GM21528 (cell line): ENCODE measurements at regions not wholly inside any gene's neighbourhood (a gene's known extent, or its start where the extent isn't known, plus 50 kb on each side); places are given as distances from the start of the nearest gene placed in this dataset.

Experiments used
- ATAC-seq: cut with Tn5 transposase; IDR thresholded peaks from one replicate; pipeline ENCODE4 v1.9.1; 2021; ENCODE audit warnings: mild to moderate bottlenecking, moderate library complexity; ENCODE audit not compliant: unreplicated experiment, low FRiP score

DNA sequence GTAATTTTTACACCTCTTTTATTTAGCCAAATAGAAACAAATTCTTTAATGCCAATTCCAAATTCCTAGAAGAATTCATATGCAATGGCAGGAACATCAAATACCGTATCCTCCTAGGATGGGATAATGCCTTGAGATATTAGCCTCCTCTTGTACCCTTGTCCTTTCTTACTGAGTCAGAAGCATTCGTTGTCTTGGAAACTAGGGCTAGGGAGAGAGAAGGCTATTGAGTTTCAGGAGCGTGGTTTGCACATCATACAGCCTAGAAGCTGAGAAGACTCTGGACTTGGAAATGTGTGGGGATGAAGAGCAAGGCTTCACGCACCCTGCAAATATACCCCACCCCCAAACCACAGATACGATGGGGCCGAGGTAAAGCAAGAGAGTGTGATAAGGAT is 300.7 kb downstream of the SP3 start:
- ATAC-seq, result no peak

DNA sequence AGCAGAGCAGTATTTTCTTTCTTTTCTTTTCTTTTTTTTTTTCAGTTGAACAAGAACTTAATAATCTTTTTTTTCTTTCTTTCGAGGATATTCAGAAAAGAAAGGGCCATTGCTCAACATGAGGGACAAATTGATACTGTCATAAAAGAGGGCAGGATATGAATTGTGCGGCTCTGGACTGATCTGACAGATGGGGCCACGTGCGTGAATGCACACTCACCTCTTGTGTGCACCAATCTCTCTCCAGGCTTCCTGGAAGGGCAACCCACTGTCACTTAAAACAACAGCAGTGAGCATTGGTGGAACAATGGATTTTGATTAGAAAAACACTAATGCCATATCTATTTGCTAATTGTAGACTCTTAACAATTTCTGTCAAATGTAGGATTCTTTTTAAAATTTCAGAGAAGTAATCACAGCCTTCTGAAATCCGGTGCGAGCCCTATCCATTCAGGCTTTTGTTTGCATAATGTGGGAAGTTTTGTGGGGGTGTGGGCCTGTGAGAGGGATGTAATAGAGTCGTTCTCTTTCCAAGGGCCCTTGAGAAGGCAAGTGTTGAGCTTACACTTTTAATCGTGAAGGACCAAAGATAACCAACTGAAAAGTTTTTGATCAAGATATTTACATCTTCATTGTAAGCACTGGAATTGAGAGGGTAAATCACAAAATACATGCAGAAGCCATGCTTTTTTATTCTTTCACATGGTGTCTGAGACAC is 298.8 kb downstream of the SP3 start:
- no peak for ATAC-seq

DNA sequence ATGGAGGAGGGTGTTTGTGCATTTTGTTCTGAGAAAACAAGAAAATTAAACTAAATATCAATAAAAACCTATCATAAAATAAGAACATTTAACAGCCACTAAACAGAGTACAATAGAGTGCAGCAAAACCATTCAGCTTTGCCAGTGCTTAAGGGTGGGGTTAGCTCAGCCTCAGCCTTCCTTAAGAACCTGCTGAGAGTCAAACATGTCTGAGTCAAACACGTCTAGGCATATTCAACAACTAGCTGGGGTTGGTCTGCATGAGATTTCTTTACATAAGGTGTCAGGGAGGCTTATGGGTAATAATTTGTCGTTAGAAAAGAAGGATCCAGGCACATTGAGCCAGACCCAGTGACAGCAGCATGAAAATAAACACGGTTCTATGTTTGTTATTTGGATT is 298.2 kb downstream of the SP3 start:
- ATAC-seq, result no peak

DNA sequence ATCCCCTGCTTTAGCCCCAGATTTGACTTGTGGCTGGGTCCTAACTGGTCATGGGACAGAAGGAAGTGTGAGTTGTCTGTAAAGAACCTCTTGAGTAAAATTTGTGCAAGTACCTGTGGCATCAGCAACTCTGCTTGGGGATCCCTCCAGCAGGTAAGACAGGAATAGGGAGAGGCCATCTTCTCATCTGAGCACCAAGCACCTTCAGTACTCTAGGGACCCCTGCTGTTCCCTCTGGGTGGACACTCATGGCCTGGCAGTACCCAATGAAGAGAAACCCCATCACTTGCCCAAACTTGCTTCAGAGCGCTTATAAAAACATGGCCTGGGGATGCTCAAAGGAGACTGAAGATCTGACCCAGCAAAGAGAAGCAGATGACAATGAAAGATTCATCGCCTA is 297.8 kb downstream of the SP3 start:
- ATAC-seq, result no peak

DNA sequence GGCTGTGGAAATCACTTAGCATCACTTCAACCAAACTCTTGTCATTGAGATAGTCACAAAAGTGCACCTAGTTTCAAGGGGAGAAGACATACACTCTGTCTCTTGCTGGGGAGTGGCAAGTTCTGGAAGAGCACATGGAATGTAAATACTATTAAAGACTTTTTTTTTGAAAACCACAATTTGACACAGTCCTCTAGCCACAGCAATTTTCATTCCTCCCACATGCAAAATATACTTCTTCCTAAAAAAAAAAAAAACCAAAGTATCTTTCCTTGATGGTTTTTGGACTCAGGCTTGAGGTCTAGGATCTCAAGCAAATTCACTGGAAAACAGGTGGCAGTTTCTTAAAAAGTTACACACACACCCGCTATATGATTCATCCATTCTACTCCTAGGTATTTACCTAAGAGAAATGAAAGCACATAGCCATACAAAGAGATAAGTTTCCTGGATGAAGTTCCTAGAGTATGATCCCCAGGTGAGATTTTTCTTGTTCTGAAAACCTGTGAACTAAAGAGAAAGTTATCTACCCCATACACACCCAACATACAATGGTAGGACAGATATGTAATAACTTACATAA is 295.8 kb downstream of the SP3 start:
- no peak for ATAC-seq

DNA sequence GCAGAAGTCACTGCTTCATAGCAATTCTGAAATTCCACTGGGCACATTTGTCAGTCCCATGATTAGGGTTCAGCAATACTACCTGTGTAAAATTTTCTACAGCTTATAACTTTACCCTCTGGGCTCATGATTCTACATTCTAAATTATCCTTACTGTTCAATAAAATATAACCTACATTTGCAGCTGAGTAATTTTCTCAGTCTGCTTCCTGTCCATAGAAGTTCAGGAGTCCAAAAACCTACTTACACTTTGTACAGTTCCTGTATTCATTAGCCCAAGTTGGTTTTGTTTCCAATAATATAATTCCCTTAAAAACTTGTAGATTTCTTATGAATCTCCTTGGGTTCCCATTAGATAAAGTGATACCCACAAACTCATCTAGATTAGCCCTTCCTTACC is 295.3 kb downstream of the SP3 start:
- no peak for ATAC-seq

DNA sequence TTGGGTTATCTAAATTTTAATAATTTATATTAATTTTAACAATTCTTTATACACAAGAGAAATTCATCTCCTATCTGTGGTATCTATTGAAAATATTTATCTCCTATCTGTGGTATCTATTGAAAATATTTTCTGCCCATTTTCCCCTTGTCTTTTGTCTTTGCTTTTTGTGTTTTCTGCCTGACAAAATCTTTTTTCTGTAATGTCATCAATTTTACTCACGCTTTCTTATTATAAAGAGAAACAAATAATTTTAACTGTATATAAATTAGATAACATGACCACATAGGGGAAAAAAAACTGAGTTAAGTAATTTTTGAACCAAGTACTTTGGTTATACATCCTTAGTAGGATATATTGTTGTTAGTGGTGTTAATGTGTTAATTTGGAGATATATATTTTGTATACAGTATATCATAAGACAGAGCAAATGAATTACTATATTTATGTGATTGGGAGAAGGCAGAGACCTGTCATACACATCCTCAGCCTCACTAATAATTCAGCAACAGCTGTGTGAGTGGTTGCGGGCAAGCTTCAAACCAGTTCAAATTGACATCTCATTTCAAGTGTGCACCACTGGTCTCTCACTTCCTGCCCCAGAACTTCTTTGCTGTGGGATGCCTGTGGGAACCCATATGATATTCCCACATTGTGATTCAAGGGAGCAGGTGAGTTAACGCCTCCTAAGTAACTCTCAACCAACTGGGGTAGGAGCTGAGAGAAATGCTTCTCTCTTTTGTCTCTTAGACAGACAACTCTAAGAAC is 292.4 kb downstream of the SP3 start:
- no peak for ATAC-seq

DNA sequence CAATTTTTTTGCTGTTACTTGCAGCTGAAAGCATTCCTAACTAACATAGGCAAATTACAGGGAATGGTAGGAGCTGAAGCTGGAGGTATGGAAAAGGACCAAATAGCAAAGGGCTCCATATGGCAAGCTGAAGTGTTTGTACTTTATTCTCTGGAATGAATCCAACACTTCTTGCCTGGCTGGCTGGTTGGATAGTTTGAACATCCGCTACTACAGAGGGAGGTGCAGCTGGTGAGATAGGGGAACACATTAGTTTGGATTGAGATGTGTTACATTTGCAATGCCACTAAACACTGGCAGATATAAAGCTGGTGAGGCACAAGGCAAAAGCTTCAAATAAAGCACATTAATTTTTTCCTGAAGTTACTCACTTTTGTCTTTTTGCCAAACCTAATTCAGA is 291.5 kb downstream of the SP3 start:
- no peak for ATAC-seq

DNA sequence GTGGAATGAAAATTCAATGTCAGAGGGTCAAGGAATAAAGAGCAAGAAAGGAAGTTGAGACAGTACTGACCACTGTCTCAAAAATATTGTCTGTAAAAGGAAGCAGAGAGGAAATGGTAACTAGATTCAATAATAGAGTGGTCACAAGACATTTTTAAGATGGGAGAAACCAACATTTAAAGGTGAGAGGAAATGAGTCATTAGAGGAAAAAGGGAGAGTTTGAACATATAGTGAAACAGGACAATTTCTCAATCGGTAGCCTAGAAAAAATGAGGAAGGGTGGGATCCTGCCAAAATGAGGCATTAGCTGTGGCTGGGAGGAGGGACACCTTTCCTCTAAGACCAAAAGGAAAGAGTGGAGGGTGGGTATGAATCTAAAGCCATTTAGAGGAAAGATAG is 288.5 kb downstream of the SP3 start:
- ATAC-seq, result no peak

DNA sequence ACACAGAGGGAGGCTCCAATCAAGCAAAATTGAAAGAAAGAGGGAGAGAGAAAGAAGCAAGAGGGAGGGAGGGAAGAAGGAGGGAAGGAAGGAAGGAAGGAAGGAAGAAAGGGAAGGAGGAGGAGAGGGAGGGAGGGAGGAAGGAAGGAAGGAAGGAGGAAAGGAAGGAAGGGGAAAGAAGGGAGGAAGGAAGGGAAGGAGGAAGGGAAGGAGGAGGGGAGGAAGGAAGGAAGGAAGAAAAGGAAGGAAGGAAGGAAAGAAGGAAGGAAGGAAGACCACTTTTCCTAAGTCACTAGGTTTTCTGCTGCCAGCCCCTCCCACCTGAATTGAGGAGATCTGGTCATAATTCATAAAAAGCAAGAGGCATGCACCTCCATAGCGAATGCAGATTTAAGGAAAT is 287.0 kb downstream of the SP3 start:
- no peak for ATAC-seq

DNA sequence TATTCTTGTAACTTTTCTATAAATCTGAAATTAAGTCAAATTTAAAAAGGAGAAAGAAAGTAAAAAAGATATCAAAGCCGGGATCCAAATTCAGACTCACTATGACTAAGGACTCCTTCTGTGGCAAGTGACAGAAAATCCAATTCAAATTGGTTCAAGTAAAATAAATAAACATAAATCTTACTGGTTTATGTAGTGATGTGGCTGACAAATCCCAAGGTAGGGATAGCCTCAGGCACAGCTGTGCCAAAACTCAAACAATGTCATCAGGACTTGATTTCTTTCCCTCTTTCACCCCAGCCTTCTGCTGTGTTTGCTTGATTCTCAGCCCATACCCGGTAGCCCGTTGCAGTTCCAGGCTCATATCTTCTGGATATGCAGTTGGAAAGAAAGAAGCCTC is 284.6 kb downstream of the SP3 start:
- no peak for ATAC-seq

DNA sequence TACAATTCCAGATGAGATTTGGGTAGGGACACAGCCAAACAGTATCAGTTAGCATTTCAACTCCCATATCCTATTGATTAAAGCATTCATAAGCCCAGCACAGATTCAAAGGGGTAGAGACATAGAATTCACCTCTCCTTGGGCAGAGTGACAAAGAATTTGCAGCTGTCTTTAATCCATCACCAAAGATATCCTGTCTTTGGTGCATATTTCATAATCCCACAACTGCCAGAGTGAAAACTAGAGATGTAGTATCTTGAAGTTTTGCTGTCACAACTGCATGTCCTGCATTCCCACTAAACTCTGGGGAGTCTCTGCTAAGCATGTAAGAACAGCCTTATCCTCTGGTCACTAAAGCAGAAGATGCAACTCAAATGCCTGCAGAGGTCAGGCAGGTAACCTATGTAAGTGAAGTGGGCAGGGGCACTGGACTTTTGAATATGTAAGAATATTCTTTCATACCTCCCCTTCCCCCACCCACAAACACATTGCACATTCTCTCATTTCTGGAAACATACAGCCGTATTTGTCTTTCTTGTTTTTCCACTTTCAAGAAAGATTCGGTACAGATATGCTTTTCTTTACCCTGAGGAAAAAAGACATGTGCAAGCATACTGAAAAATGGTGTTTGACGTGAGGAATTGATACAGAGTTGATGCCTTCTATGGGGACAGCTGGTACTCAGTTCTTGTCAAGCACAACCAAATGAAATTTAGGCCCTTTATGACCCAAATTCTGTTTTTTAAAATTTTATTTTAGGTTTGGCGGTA is 283.1 kb downstream of the SP3 start:
- ATAC-seq, result no peak

DNA sequence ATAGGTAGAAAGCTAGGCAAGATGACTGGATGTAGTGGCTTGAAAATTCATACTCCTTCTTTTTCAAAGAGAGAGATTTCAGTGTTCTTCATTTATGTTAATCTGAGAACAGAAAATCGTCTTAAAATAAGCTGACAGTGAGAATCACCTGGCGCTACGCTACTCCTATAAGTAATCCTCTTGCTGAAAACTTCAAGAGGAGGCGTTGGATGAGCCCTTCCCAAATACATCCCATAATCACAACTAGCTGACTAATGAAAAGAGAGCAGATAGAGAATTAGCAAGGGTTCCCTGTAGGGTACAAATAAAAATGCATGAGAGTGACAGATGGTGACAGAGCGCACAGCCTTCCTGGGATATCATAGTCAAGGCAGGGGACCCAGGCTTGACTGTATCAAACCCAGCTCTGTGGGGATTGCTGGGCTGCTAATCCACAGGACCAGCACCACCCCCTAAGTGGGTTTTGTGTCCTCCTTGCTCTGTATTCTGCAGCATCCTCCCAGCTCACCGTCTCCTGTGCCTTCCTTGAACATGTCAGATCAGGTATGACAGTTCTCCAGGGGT is 280.2 kb downstream of the SP3 start:
- ATAC-seq, result no peak

DNA sequence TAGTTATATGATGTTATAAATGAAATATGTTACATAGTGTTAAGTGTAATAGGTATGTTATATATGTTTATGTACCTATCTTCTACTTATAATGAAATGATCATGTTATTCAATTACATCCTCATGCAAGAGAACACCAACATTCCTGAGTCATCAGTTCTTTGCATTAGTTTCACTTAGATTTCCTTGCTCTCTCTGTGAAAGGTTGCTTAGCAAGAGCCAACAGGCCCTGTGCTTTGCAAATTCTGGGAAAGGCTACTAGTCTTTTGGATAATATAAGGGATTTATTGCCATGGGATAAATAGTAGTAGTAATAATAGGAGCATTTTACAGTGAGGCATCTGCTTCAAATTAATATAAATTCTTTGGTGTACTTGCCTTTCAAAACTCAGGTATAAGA is 274.8 kb downstream of the SP3 start:
- no peak for ATAC-seq

DNA sequence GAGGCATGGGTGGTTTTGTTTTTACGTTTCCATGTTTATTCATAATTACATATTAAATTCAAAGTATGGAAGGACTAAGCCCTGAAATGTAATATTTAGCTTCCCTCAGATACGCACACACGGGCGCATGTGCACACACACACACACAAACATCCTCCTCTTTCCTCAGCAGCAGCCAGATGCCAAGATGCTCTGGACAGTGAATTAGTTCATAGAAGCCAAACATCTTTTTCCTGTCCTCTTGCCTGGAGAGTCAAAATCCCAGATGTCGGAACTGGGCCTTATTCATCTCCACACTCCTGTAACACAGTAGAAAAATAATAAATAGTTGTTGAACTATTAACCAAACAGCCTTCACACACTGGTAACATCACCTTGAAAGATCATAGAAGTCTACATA is 273.1 kb downstream of the SP3 start:
- no peak for ATAC-seq

DNA sequence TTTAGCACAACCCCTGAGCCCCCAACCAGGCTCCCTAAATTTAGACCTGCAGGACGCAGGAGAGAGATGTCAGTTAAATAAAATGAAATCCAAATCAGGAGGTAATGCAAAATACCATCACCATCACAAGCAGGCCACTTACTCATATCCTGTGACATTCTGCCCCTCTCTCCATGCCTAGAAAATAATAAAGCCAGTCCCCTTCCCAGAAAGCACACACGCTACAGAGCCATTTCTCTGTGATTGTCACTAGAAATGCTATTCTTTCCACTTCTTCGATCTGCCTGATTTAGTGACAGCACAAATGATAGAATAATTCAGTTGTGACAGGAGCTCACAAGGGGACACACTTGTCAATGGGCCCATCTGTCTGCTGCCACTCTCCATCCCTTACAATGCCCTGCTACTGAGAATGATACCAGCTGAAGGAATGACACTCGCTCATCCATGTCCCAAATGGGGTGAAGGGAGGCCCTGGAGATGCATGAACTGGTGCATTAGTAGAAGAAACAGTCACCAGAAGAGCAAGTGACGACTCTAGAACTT is 272.1 kb downstream of the SP3 start:
- ATAC-seq, result no peak

DNA sequence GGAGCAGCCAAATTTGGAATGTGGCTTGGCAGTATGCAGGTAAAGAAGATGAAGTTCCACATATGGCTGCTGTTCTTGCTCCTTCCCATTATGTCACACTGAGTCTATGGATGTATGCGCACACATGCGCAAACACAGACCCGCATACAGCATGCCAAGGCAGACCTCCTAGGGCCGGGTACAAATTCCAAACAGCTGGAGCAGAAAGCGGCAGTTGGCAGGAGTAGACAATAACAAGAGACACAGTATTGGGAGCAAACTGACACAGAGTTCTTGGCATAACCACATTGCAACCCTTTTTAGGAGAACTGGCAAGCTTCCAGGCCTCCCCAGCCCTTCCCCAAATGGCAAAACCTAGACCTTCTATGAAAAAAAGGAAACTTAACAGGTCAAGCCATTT is 268.9 kb downstream of the SP3 start:
- no peak for ATAC-seq

DNA sequence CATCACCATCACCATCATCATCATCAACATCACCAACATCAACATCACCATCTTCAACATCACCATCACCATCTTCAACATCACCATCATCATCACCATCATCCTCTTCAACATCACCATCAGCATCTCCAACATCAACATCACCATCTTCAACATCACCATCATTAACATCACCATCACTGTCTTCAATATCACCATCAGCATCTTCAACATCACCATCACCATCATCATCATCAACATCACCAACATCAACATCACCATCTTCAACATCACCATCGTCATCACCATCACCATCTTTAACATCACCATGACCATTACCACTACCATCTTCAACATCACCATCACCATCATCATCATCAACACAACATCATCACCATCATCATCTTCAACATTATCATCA is 267.2 kb downstream of the SP3 start:
- ATAC-seq, result no peak

DNA sequence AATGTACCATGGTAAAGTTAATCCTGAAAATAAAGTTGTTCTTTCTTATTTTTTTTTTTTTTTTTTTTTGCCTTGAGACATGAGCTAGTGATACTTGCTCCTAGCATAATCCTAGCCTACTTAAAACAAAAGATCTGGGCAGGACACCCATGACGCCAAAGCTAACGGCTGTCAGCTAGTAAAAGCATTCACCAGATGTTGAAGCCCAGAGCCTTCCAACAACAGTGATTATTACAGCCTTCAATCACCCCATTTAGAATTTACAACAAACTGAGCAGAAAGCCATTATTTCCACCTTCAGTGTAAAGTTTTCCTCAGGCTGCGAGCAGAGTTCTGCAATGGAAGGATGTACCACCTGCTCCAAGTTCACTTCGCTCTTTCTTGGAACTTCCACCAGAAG is 259.5 kb downstream of the SP3 start:
- ATAC-seq, result no peak

DNA sequence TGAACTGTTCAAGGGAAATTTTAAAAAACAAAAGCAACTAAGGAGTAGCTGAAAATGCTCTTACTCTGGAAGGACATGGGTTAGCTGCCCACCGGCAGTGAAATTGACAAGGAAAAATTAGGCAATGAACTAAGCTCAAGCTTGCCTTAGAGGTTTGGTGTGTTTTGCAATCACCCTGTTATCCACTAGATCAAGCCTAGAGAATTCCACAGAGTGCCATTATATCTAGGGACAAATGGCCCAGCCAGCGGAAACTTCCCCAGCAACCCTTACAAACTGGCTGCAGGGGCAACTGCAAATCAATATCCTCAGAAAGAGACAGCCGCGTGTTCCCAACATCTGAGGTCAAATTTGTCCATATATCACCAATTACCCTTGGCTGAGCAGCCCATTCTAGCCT is 258.2 kb downstream of the SP3 start:
- ATAC-seq, result no peak

DNA sequence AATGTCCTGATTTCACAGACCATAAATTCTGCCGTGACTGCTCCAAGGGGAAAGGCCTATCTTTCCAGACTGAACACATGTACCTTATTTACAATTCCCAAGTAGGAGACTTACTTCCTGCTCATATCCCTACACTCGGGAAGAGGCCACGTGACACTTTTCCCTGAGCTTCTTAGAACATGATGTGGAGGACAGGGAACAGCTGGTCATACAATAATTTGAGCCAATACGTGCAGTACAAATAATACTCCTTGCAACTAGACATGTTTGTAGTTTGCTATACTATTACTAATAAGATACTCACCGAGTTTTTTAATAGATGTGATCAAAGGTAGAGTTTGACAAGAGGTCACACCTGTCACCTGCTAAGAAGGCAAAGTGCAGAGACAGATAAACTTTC is 256.4 kb downstream of the SP3 start:
- ATAC-seq, result no peak
